ENCODE measurements at regions not wholly inside any gene's neighbourhood (a gene's known extent, or its start where the extent isn't known, plus 50 kb on each side); places are given as distances from the start of the nearest gene placed in this dataset.

GRCh38 chr9:104342552-104342951 is 161.5 kb upstream of the OR13F1 start:
- TF ChIP-seq, protein P1, sequence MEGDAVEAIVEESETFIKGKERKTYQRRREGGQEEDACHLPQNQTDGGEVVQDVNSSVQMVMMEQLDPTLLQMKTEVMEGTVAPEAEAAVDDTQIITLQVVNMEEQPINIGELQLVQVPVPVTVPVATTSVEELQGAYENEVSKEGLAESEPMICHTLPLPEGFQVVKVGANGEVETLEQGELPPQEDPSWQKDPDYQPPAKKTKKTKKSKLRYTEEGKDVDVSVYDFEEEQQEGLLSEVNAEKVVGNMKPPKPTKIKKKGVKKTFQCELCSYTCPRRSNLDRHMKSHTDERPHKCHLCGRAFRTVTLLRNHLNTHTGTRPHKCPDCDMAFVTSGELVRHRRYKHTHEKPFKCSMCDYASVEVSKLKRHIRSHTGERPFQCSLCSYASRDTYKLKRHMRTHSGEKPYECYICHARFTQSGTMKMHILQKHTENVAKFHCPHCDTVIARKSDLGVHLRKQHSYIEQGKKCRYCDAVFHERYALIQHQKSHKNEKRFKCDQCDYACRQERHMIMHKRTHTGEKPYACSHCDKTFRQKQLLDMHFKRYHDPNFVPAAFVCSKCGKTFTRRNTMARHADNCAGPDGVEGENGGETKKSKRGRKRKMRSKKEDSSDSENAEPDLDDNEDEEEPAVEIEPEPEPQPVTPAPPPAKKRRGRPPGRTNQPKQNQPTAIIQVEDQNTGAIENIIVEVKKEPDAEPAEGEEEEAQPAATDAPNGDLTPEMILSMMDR (IDR thresholded peaks at IDR 0.05; ENCODE audit: low read depth, low read length, missing input control): no peak
- TF ChIP-seq EGR1 (IDR thresholded peaks at IDR 0.05; ENCODE audit: low read depth in 2 of 2) (no peak), FOXA1 (IDR thresholded peaks at IDR 0.05) (no peak), GABPA (IDR thresholded peaks at IDR 0.05 in 1 of 2, conservative IDR thresholded peaks at IDR 0.05 in 1 of 2) (no peak), REST (IDR thresholded peaks at IDR 0.05) (no peak), ATF3 (IDR thresholded peaks at IDR 0.05) (no peak), RAD21 (IDR thresholded peaks at IDR 0.05) (no peak), TAF1 (conservative IDR thresholded peaks at IDR 0.05) (no peak), JUND (IDR thresholded peaks at IDR 0.05) (no peak), MAX (IDR thresholded peaks at IDR 0.05) (no peak), YY1 (IDR thresholded peaks at IDR 0.05) (no peak), SP1 (IDR thresholded peaks at IDR 0.05) (no peak)

Data from liver (tissue), 3 donors.